B cell (primary cell): ENCODE measurements at regions not wholly inside any gene's neighbourhood (a gene's known extent, or its start where the extent isn't known, plus 50 kb on each side); places are given as distances from the start of the nearest gene placed in this dataset.

Source experiments
- ATAC-seq: fragments of 200-7000 bp; cut with Tn5 transposase; one replicate; pipeline ENCODE4 v1.10.0; 2021; ENCODE audit warnings: low read depth, mild to moderate bottlenecking, moderate number of reproducible peaks, moderate library complexity
- CTCF ChIA-PET: fragments of 350-600 bp; sonication (Branson Sonifier 250); formaldehyde crosslinking; loops from one replicate; lab custom pipeline; 2021; ENCODE audit warnings: antibody characterized with exemption, inconsistent platforms; lab: Charles Lee
- POLR2A ChIA-PET: fragments of 350-600 bp; sonication (Branson Sonifier 250); formaldehyde crosslinking; loops from one replicate; lab custom pipeline; 2021; ENCODE audit warnings: antibody characterized with exemption; lab: Charles Lee
- DNase-seq: peaks from one replicate; pipeline ENCODE4 v3.0.0; 2013
- H2AFZ ChIP-seq: 2 replicates; pipeline ENCODE4 v1.6.1; 2012; ENCODE audit warnings: mild to moderate bottlenecking, low read depth, low read length; ENCODE audit not compliant: insufficient read depth, poor library complexity, severe bottlenecking
- H3K27ac ChIP-seq, 2 donors: 1 replicate in 1 of 2; 2 replicates in 1 of 2; pipeline ENCODE4 v1.5.1; 2012 to 2013; ENCODE audit warnings: low read length in 2 of 2, mild to moderate bottlenecking in 2 of 2, moderate library complexity in 1 of 2
- H3K27me3 ChIP-seq, 4 experiments: fragments of 200-600 bp in 1 of 4; sonication (generic) in 1 of 4; replicated peaks in 1 of 4; 1 replicate in 2 of 4; 2 replicates in 2 of 4; pipeline versions ENCODE4 v1.6.1 to v1.7.0; 2013 to 2016; ENCODE audit warnings: low read length in 3 of 4, mild to moderate bottlenecking in 2 of 4, mixed read lengths in 1 of 4, moderate library complexity in 1 of 4; ENCODE audit not compliant: insufficient read depth in 4 of 4, control insufficient read depth in 3 of 4; ENCODE audit errors: control extremely low read depth in 1 of 4
- H3K36me3 ChIP-seq, 2 experiments: replicated peaks in 1 of 2; 1 replicate in 1 of 2; 2 replicates in 1 of 2; pipeline versions ENCODE4 v1.6.1 to v1.7.1; 2013; ENCODE audit warnings: low read length in 1 of 2; ENCODE audit not compliant: insufficient read depth in 2 of 2, control insufficient read depth in 1 of 2; ENCODE audit errors: control extremely low read depth in 1 of 2, extremely low read depth in 1 of 2
- H3K4me1 ChIP-seq, 2 donors: fragments of 200-600 bp in 1 of 2; sonication (generic) in 1 of 2; 1 replicate in 1 of 2; 2 replicates in 1 of 2; pipeline versions ENCODE4 v1.5.1 to v1.6.1; 2013 to 2017; ENCODE audit warnings: low read length in 2 of 2; ENCODE audit not compliant: control insufficient read depth in 2 of 2, insufficient read depth in 2 of 2
- H3K4me2 ChIP-seq: replicated peaks from 2 replicates; pipeline ENCODE3; 2012; ENCODE audit warnings: mild to moderate bottlenecking, low read depth, low read length; ENCODE audit not compliant: poor library complexity, severe bottlenecking
- H3K4me3 ChIP-seq, 5 experiments: fragments of 200-600 bp in 1 of 5; sonication (generic) in 1 of 5; 1 replicate in 3 of 5; 2 replicates in 2 of 5; pipeline versions ENCODE4 v1.5.1 to v1.7.0; 2011 to 2016; ENCODE audit warnings: low read length in 4 of 5, mild to moderate bottlenecking in 4 of 5, low read depth in 2 of 5, control low read depth in 1 of 5, moderate library complexity in 1 of 5; ENCODE audit not compliant: insufficient read depth in 1 of 5; ENCODE audit errors: control extremely low read depth in 1 of 5, extremely low read depth in 1 of 5
- H3K79me2 ChIP-seq: fragments of 200-600 bp; sonication (generic); one replicate; pipeline ENCODE4 v1.6.0; 2016; ENCODE audit warnings: low read length; ENCODE audit not compliant: control insufficient read depth, insufficient read depth
- H3K9ac ChIP-seq: fragments of 200-600 bp; sonication (generic); 2 replicates; pipeline ENCODE4 v1.6.1; 2017; ENCODE audit warnings: mild to moderate bottlenecking, low read length, moderate library complexity
- H3K9me3 ChIP-seq, 3 donors: one replicate each; pipeline versions ENCODE4 v1.6.1 to v1.7.1; 2013; ENCODE audit warnings: low read length in 2 of 3; ENCODE audit not compliant: control insufficient read depth in 2 of 3, insufficient read depth in 1 of 3; ENCODE audit errors: control extremely low read depth in 1 of 3
- H4K20me1 ChIP-seq: 2 replicates; pipeline ENCODE4 v1.6.0; 2012; ENCODE audit warnings: mild to moderate bottlenecking, low read length; ENCODE audit not compliant: insufficient read depth, control insufficient read depth, poor library complexity, severe bottlenecking
- H3K27ac Mint-ChIP-seq: one replicate; pipeline ENCODE4 v1.8.0; 2021; ENCODE audit warnings: mixed read lengths
- H3K27me3 Mint-ChIP-seq: one replicate; pipeline ENCODE4 v1.8.0; 2021; ENCODE audit warnings: mixed read lengths
- H3K4me1 Mint-ChIP-seq: one replicate; pipeline ENCODE4 v1.8.0; 2021; ENCODE audit warnings: mixed read lengths
- H3K4me3 Mint-ChIP-seq: one replicate; pipeline ENCODE4 v1.8.0; 2021; ENCODE audit warnings: mixed read lengths
- H3K9me3 Mint-ChIP-seq: one replicate; pipeline ENCODE4 v1.8.0; 2022; ENCODE audit warnings: mixed read lengths; ENCODE audit not compliant: insufficient read depth
- EZH2 ChIP-seq: IDR thresholded peaks from 2 replicates; pipeline ENCODE4 v1.6.1; 2012; ENCODE audit warnings: borderline replicate concordance, low read depth, mild to moderate bottlenecking, moderate library complexity, low read length; ENCODE audit not compliant: insufficient read depth, poor library complexity, severe bottlenecking
- WGBS: methylation state at CpG from one replicate; pipeline ENCODE4 v1.1.5; 2013; ENCODE audit warnings: missing lambda C conversion rate; ENCODE audit not compliant: insufficient coverage; 5-methylcytosine and 5-hydroxymethylcytosine counted together
- intact Hi-C: fragments of 100-400 bp; cut with micrococcal nuclease; formaldehyde crosslinking; loops from one replicate; pipeline ENCODE4 v1.10.0; 2022
- TF ChIP-seq, protein P1 (sequence below): fragments of 200-600 bp; IDR thresholded peaks from one replicate; pipeline ENCODE4 v1.8.0; 2022; ENCODE audit warnings: antibody characterized with exemption, mild to moderate bottlenecking

DNA sequence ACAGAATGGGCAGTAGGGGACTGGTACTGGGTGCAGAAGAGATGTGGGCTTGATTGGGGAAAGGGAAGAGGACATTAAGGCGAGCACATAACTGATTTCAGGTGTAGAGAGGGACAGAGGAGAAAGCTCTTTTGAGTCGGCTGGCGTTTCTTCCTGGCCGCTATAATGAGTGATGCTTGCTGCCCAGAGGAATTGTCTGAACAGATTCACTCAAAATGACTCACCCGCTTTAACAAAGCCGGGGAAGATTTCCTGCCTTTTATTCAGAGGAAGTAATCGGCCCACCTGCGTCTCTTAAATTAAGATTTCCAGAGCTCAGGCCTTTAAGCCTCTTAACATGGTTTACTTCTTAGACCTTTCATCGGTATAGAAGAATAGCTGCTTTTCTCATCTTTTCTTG is 102.1 kb upstream of the AP1S2 start:
- POLR2A ChIA-PET: no interaction called here
- CTCF ChIA-PET: no interaction called here
- Mint-ChIP-seq H3K27me3 (no peaks in the 10 kb centered on the region), H3K4me3 (no peak overlapping the region), H3K27ac (no peak overlapping the region), H3K9me3 (no peaks in the 10 kb centered on the region), H3K4me1 (no peaks in the 10 kb centered on the region)
- Histone ChIP-seq H4K20me1 (no peaks in the 10 kb centered on the region), H2AFZ (no peak overlapping the region), H3K4me1 (no peaks in the 10 kb centered on the region), H3K36me3 (no peaks in the 10 kb centered on the region), H3K79me2 (no peaks in the 10 kb centered on the region), H3K27me3 (no peaks in the 10 kb centered on the region), H3K9ac (no peak overlapping the region), H3K27ac (no peak overlapping the region), H3K4me2 (no peak overlapping the region), H3K4me3 (no peak overlapping the region), H3K9me3 (no peaks in the 10 kb centered on the region)
- DNase-seq: no peak
- 100% methylated on average over 5 of the region's 9 CpGs for WGBS
- no peak for ATAC-seq
- intact Hi-C loops: no loop called here
- TF ChIP-seq, protein P1, sequence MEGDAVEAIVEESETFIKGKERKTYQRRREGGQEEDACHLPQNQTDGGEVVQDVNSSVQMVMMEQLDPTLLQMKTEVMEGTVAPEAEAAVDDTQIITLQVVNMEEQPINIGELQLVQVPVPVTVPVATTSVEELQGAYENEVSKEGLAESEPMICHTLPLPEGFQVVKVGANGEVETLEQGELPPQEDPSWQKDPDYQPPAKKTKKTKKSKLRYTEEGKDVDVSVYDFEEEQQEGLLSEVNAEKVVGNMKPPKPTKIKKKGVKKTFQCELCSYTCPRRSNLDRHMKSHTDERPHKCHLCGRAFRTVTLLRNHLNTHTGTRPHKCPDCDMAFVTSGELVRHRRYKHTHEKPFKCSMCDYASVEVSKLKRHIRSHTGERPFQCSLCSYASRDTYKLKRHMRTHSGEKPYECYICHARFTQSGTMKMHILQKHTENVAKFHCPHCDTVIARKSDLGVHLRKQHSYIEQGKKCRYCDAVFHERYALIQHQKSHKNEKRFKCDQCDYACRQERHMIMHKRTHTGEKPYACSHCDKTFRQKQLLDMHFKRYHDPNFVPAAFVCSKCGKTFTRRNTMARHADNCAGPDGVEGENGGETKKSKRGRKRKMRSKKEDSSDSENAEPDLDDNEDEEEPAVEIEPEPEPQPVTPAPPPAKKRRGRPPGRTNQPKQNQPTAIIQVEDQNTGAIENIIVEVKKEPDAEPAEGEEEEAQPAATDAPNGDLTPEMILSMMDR: no peak
- TF ChIP-seq EZH2: no peak

DNA sequence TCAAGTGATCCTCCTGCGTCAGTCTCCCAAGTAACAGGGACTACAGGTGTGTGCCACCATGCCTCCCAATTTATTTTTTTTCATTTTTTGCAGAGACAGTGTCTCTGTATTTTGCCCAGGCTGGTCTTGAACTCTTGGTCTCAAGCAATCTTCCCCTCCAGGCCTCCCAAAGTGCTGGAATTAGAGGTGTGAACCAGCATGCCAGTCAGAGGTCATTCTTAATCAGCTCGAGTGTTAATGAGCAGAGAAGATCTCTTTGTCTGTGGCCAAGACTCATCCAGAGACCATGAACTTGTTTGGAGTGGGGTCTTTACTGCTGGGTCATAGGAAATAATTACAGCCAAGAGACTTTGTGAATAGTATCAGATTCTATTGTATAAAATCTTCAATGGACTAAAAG is 99.2 kb upstream of the AP1S2 start:
- H3K4me3 Mint-ChIP-seq: no peak overlapping the region
- no peak overlapping the region for H3K4me3 ChIP-seq

More for the DNA sequence above, 99.2 kb upstream of the AP1S2 start:
- Histone ChIP-seq H3K27ac (no peak overlapping the region), H3K9ac (no peak overlapping the region), H3K4me2 (no peak overlapping the region), H3K36me3 (no peaks in the 10 kb centered on the region), H3K79me2 (no peaks in the 10 kb centered on the region), H3K9me3 (no peaks in the 10 kb centered on the region), H2AFZ (no peak overlapping the region), H3K4me1 (no peaks in the 10 kb centered on the region), H3K27me3 (no peaks in the 10 kb centered on the region), H4K20me1 (no peaks in the 10 kb centered on the region)
- no peak overlapping the region for H3K27ac Mint-ChIP-seq
- H3K4me1 Mint-ChIP-seq: peaks cover 3% of the 10 kb centered on the region
- ChIA-PET POLR2A (no interaction called here), CTCF (no interaction called here)
- DNase-seq (no peak), ATAC-seq (no peak)
- H3K27me3 Mint-ChIP-seq: no peaks in the 10 kb centered on the region
- intact Hi-C loops: no loop called here
- H3K9me3 Mint-ChIP-seq: no peaks in the 10 kb centered on the region
- no peak for TF ChIP-seq EZH2
- TF ChIP-seq, protein P1: no peak
- WGBS: 100% methylated on average over 1 of the region's 2 CpGs
